Neural cell (in vitro differentiated cells): ENCODE measurements at regions not wholly inside any gene's neighbourhood (a gene's known extent, or its start where the extent isn't known, plus 50 kb on each side); places are given as distances from the start of the nearest gene placed in this dataset.

Experiments
- H2AFZ ChIP-seq: fragments of 200-600, 300-800 bp; sonication (generic), shearing (Covaris generic); 2 replicates; pipeline ENCODE4 v1.6.0; 2014; ENCODE audit warnings: low read depth, mild to moderate bottlenecking, antibody characterized with exemption, low read length, moderate library complexity
- H3F3A ChIP-seq: fragments of 200-600 bp; shearing (Covaris generic); 2 replicates; pipeline ENCODE4 v1.6.1; 2016; ENCODE audit warnings: mild to moderate bottlenecking, moderate library complexity, mixed read lengths, antibody characterized with exemption, low read length; ENCODE audit not compliant: insufficient read depth, poor library complexity, severe bottlenecking
- H3K27ac ChIP-seq: fragments of 200-600, 300-800 bp; sonication (generic), shearing (Covaris generic); 2 replicates; pipeline ENCODE4 v1.5.1; 2014; ENCODE audit warnings: mild to moderate bottlenecking, low read length, moderate library complexity
- H3K27me3 ChIP-seq: fragments of 300-800, 200-600 bp; sonication (generic), shearing (Covaris generic); 2 replicates; pipeline ENCODE4 v1.6.0; 2014; ENCODE audit warnings: mild to moderate bottlenecking, low read depth, low read length, moderate library complexity; ENCODE audit not compliant: insufficient read depth
- H3K36me3 ChIP-seq: fragments of 300-800, 200-600 bp; sonication (generic), shearing (Covaris generic); 2 replicates; pipeline ENCODE4 v1.5.1; 2014; ENCODE audit warnings: mild to moderate bottlenecking, antibody characterized with exemption, low read length, moderate library complexity; ENCODE audit not compliant: insufficient read depth
- H3K4me2 ChIP-seq: fragments of 300-800, 200-600 bp; sonication (generic), shearing (Covaris generic); 2 replicates; pipeline ENCODE4 v1.6.0; 2014; ENCODE audit warnings: mild to moderate bottlenecking, low read length
- H3K4me3 ChIP-seq: fragments of 300-800, 200-600 bp; sonication (generic), shearing (Covaris generic); 2 replicates; pipeline ENCODE4 v1.5.1; 2014; ENCODE audit warnings: mild to moderate bottlenecking, low read length, moderate library complexity
- H3K79me2 ChIP-seq: fragments of 200-600 bp; shearing (Covaris generic); replicated peaks from 2 replicates; pipeline ENCODE4 v1.6.0; 2014; ENCODE audit warnings: mild to moderate bottlenecking, low read length, moderate library complexity; ENCODE audit not compliant: insufficient read depth
- H3K9ac ChIP-seq: fragments of 300-800, 200-600 bp; sonication (generic), shearing (Covaris generic); 2 replicates; pipeline ENCODE4 v1.6.1; 2016; ENCODE audit warnings: mild to moderate bottlenecking, low read length, mixed read lengths
- H3K9me2 ChIP-seq: fragments of 200-600 bp; shearing (Covaris generic); 2 replicates; pipeline ENCODE4 v1.6.1; 2016; ENCODE audit warnings: mild to moderate bottlenecking, low read length, mixed read lengths; ENCODE audit not compliant: insufficient read depth
- H3K9me3 ChIP-seq: fragments of 200-600, 300-800 bp; sonication (generic), shearing (Covaris generic); 2 replicates; pipeline ENCODE4 v1.6.1; 2016; ENCODE audit warnings: mild to moderate bottlenecking, mixed run types, low read length, moderate library complexity, mixed read lengths
- H4K20me1 ChIP-seq: fragments of 200-600 bp; shearing (Covaris generic); 2 replicates; pipeline ENCODE4 v1.6.1; 2016; ENCODE audit warnings: mild to moderate bottlenecking, mixed run types; ENCODE audit not compliant: insufficient read depth
- EP300 ChIP-seq: fragments of 450-650 bp; conservative IDR thresholded peaks from 2 replicates; pipeline ENCODE4 v1.6.1; 2014; ENCODE audit warnings: antibody characterized with exemption, mild to moderate bottlenecking, moderate library complexity; ENCODE audit not compliant: poor library complexity, severe bottlenecking
- EZH2 ChIP-seq: fragments of 200-600, 300-800 bp; shearing (Covaris generic), sonication (generic); IDR thresholded peaks from 2 replicates; pipeline ENCODE4 v1.6.1; 2014; ENCODE audit warnings: antibody characterized with exemption, low read length, borderline replicate concordance, mild to moderate bottlenecking; ENCODE audit not compliant: insufficient read depth, poor library complexity, severe bottlenecking
- MXI1 ChIP-seq: fragments of 450-650 bp; conservative IDR thresholded peaks from 2 replicates; pipeline ENCODE4 v1.6.1; 2014; ENCODE audit warnings: antibody characterized with exemption, mild to moderate bottlenecking; ENCODE audit not compliant: poor library complexity, severe bottlenecking
- POLR2AphosphoS5 ChIP-seq: IDR thresholded peaks from 2 replicates; pipeline ENCODE4 v1.6.1; 2012
- RAD21 ChIP-seq: fragments of 450-650 bp; conservative IDR thresholded peaks from 2 replicates; pipeline ENCODE4 v1.6.1; 2014; ENCODE audit warnings: antibody characterized with exemption, mild to moderate bottlenecking, moderate library complexity
- SMC3 ChIP-seq: fragments of 450-650 bp; conservative IDR thresholded peaks from 2 replicates; pipeline ENCODE4 v1.6.1; 2014; ENCODE audit warnings: antibody characterized with exemption, mild to moderate bottlenecking, moderate library complexity; ENCODE audit not compliant: poor library complexity
- TAF1 ChIP-seq: IDR thresholded peaks from 2 replicates; pipeline ENCODE4 v1.6.1; 2012; ENCODE audit warnings: low read depth
- TF ChIP-seq, protein P1 (sequence below): fragments of 450-650 bp; IDR thresholded peaks from 2 replicates; pipeline ENCODE4 v1.5.1; 2014; ENCODE audit warnings: antibody characterized with exemption, mild to moderate bottlenecking, moderate library complexity; ENCODE audit not compliant: poor library complexity, severe bottlenecking
- TF ChIP-seq, protein P2 (sequence below): IDR thresholded peaks from 2 replicates; pipeline ENCODE4 v1.6.1; 2012; ENCODE audit warnings: borderline replicate concordance

DNA sequence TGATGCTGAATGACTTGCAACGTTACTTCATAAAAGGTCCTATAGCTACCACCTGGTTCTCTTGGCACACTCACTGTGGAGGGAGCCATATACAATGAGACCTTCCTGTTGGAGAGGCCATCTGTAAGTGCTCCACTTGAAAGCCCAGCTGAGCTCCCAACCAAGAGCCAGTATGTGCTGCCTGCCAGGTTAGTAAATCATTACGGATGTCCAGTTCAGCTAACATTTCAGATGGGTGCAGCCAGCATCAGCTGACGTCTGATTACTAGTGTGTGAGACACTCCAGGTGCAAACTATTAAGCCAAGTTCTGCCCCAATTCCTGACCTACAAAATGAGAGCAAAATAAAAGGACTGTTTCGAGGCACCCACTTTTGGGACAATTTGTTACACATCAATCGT, 274.4 kb upstream of the ROBO2 start:
- no peak overlapping the region for H3K9ac ChIP-seq
- H4K20me1 ChIP-seq = no peaks in the 10 kb centered on the region
- TF ChIP-seq RAD21 (no peak), EP300 (no peak), EZH2 (no peak), TAF1 (no peak), MXI1 (no peak), POLR2AphosphoS5 (no peak), SMC3 (no peak)
- TF ChIP-seq, protein P1, sequence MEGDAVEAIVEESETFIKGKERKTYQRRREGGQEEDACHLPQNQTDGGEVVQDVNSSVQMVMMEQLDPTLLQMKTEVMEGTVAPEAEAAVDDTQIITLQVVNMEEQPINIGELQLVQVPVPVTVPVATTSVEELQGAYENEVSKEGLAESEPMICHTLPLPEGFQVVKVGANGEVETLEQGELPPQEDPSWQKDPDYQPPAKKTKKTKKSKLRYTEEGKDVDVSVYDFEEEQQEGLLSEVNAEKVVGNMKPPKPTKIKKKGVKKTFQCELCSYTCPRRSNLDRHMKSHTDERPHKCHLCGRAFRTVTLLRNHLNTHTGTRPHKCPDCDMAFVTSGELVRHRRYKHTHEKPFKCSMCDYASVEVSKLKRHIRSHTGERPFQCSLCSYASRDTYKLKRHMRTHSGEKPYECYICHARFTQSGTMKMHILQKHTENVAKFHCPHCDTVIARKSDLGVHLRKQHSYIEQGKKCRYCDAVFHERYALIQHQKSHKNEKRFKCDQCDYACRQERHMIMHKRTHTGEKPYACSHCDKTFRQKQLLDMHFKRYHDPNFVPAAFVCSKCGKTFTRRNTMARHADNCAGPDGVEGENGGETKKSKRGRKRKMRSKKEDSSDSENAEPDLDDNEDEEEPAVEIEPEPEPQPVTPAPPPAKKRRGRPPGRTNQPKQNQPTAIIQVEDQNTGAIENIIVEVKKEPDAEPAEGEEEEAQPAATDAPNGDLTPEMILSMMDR = no peak
- TF ChIP-seq, protein P2, sequence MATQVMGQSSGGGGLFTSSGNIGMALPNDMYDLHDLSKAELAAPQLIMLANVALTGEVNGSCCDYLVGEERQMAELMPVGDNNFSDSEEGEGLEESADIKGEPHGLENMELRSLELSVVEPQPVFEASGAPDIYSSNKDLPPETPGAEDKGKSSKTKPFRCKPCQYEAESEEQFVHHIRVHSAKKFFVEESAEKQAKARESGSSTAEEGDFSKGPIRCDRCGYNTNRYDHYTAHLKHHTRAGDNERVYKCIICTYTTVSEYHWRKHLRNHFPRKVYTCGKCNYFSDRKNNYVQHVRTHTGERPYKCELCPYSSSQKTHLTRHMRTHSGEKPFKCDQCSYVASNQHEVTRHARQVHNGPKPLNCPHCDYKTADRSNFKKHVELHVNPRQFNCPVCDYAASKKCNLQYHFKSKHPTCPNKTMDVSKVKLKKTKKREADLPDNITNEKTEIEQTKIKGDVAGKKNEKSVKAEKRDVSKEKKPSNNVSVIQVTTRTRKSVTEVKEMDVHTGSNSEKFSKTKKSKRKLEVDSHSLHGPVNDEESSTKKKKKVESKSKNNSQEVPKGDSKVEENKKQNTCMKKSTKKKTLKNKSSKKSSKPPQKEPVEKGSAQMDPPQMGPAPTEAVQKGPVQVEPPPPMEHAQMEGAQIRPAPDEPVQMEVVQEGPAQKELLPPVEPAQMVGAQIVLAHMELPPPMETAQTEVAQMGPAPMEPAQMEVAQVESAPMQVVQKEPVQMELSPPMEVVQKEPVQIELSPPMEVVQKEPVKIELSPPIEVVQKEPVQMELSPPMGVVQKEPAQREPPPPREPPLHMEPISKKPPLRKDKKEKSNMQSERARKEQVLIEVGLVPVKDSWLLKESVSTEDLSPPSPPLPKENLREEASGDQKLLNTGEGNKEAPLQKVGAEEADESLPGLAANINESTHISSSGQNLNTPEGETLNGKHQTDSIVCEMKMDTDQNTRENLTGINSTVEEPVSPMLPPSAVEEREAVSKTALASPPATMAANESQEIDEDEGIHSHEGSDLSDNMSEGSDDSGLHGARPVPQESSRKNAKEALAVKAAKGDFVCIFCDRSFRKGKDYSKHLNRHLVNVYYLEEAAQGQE = no peak
- H3F3A ChIP-seq = no peaks in the 10 kb centered on the region
- no peak overlapping the region for H3K4me2 ChIP-seq
- no peak overlapping the region for H2AFZ ChIP-seq
- H3K36me3 ChIP-seq = no peaks in the 10 kb centered on the region
- H3K9me2 ChIP-seq = no peaks in the 10 kb centered on the region
- H3K4me3 ChIP-seq = no peak overlapping the region
- H3K9me3 ChIP-seq = no peaks in the 10 kb centered on the region
- H3K27ac ChIP-seq = no peak overlapping the region
- no peaks in the 10 kb centered on the region for H3K79me2 ChIP-seq
- H3K27me3 ChIP-seq = no peaks in the 10 kb centered on the region

DNA sequence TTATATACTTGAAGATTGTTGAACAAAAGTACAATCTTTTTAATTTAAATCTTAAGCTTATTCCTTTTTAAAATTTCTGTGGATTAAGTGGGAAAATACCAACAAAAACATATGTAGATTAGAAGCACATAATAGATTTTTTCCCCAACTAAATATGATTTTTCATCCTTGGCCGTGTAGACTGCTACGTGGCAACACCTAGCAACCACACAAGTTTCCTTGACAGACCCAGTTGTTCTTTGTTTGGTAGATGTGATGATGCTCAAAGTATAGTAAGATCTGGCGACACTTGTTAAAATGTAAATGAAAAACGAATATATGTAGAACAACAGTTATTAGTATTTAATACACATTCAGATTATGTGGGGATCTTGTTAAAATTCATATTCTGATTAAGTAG, 271.0 kb upstream of the ROBO2 start:
- no peak overlapping the region for H3K27ac ChIP-seq
- no peak overlapping the region for H3K9ac ChIP-seq
- H3K9me3 ChIP-seq = no peaks in the 10 kb centered on the region
- no peaks in the 10 kb centered on the region for H3K9me2 ChIP-seq
- H3K79me2 ChIP-seq = no peaks in the 10 kb centered on the region
- TF ChIP-seq RAD21 = no peak
- TF ChIP-seq MXI1 = no peak
- TF ChIP-seq TAF1 = no peak
- TF ChIP-seq, protein P1 = no peak
- no peak for TF ChIP-seq POLR2AphosphoS5
- TF ChIP-seq SMC3 = no peak
- TF ChIP-seq EZH2 = no peak
- TF ChIP-seq, protein P2 = no peak
- no peak for TF ChIP-seq EP300
- no peak overlapping the region for H2AFZ ChIP-seq
- H3K4me3 ChIP-seq = no peak overlapping the region
- H3K4me2 ChIP-seq = no peak overlapping the region
- no peaks in the 10 kb centered on the region for H3K27me3 ChIP-seq
- no peaks in the 10 kb centered on the region for H3K36me3 ChIP-seq
- no peaks in the 10 kb centered on the region for H3F3A ChIP-seq
- H4K20me1 ChIP-seq = no peaks in the 10 kb centered on the region
